ENCODE measurements at regions not wholly inside any gene's neighbourhood (a gene's known extent, or its start where the extent isn't known, plus 50 kb on each side); places are given as distances from the start of the nearest gene placed in this dataset.

GRCh38 chr1:157326173-157326859 is 188.1 kb upstream of the ETV3 start:
- TF ChIP-seq EP300 (IDR thresholded peaks at IDR 0.05): no peak
- TF ChIP-seq, protein P1, sequence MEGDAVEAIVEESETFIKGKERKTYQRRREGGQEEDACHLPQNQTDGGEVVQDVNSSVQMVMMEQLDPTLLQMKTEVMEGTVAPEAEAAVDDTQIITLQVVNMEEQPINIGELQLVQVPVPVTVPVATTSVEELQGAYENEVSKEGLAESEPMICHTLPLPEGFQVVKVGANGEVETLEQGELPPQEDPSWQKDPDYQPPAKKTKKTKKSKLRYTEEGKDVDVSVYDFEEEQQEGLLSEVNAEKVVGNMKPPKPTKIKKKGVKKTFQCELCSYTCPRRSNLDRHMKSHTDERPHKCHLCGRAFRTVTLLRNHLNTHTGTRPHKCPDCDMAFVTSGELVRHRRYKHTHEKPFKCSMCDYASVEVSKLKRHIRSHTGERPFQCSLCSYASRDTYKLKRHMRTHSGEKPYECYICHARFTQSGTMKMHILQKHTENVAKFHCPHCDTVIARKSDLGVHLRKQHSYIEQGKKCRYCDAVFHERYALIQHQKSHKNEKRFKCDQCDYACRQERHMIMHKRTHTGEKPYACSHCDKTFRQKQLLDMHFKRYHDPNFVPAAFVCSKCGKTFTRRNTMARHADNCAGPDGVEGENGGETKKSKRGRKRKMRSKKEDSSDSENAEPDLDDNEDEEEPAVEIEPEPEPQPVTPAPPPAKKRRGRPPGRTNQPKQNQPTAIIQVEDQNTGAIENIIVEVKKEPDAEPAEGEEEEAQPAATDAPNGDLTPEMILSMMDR (IDR thresholded peaks at IDR 0.05): no peak
- no peak for TF ChIP-seq POLR2A (IDR thresholded peaks at IDR 0.05)
